RCC 7860 (cell line): ENCODE measurements at regions not wholly inside any gene's neighbourhood (a gene's known extent, or its start where the extent isn't known, plus 50 kb on each side); places are given as distances from the start of the nearest gene placed in this dataset.
"Not testable (repeated sequence)": the region's sequence is repeated elsewhere in the genome, so short reads cannot be mapped to it uniquely, and the experiment has no call there.

Experiments used
- DNase-seq: peaks from one replicate; pipeline ENCODE4 v3.0.0-alpha.2; 2015; ENCODE audit warnings: low spot score
- FAIRE-seq: peaks from 2 replicates; lab custom pipeline; 2012; peaks lifted over from hg19 to GRCh38; lab: Jason Lieb, UNC

DNA sequence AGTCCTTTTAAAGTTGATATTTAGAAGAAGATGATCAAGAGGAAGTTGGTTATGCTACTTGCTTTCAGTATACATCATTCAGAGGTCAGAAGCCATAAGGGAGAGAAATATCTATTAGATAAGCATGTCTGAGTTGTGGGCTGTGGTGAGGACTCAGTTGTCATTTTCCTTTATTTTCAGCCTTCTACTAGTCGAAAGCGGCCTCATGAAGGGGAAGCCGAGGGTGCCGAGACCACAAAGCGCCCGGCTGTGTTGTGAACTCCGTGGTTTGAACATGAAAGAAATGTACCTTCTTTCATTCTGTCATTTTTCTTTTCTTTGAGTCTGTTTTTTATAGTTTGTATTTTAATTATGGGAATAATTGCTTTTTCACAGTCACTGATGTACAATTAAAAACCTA lies 624.8 kb downstream of the ZNF37A start:
- DNase-seq, FAIRE-seq: not testable (repeated sequence)

DNA sequence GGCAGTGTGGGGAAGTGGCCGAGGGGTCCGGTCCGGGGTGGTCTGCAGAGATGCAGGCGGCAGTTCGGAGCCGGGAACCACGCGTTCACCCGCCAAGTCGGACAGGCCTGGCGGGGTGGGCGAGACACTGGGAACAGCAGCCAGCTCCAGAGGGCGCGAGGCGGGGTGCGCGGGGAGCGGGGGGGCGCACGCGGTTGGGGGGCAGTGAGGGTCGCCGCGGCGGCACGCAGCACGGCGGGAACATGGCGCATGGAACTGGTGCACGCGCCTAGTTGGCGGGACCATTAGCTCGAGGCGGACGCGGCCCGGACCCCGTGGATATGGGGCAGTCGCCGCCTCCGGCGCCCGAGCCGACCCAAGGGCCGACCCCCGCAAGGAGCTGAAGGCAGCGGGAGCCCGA lies 635.9 kb downstream of the ZNF37A start:
- DNase-seq (no peak), FAIRE-seq (no peak)

DNA sequence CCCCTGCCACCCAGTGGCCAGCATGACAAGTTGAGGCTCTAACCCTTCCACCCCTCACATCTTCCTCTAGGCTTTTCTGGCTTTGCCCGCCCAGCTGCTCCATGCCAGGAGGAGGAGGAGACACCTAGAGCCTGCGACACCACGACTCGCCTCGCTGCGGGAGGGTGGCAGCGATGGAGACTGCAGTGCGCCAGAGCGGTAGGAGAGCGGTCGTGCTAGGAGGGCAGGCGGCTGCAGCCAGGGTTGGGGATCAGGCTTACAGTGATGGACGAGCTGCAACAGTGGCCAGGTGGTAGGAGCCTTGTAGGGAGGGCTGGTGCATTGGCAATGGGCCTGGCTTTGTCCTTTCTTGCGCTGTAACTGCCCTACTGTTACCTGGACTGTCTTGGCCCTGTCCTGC lies 642.5 kb downstream of the ZNF37A start:
- not testable (repeated sequence) for DNase-seq, FAIRE-seq

DNA sequence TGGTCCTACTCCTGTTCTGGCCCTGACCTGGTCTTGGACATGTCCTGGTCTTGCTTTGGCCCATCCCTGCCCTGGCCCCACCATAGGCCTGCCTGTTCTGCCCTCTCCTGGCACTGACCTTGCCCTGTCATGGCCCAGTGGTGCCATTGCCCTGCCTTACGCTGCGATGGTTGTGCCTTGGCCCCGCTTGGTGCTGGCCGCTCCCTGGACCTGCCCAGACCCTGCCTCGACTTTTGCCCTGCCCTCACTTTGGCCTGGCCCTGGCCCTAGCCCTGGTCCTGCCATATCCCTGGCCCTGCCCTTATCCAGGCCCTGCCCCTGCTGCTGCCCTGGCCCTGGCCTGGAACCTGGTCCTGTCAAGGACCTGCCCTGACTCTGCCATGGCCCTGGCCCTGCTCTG lies 643.1 kb downstream of the ZNF37A start:
- DNase-seq, FAIRE-seq: not testable (repeated sequence)

DNA sequence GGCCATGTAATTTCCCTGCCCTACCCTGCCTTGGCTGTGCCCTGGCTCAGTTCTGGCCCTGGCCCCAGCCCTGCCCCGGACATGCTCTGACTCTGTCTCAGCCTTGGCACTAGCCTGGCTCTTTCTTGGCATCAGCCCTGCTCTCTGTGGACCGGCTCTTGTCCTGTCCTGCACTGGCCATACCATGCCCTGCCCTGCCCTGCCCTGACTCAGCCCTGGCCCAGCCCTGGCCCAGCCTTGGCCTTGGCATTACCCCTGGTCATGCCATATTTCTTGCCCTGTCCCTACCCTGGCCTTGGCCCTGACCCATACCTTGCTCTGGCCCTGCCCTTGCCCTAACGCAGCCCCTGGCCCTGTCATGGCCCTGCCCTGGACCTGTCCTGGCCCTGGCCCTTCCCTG lies 643.9 kb downstream of the ZNF37A start:
- FAIRE-seq, DNase-seq: not testable (repeated sequence)

DNA sequence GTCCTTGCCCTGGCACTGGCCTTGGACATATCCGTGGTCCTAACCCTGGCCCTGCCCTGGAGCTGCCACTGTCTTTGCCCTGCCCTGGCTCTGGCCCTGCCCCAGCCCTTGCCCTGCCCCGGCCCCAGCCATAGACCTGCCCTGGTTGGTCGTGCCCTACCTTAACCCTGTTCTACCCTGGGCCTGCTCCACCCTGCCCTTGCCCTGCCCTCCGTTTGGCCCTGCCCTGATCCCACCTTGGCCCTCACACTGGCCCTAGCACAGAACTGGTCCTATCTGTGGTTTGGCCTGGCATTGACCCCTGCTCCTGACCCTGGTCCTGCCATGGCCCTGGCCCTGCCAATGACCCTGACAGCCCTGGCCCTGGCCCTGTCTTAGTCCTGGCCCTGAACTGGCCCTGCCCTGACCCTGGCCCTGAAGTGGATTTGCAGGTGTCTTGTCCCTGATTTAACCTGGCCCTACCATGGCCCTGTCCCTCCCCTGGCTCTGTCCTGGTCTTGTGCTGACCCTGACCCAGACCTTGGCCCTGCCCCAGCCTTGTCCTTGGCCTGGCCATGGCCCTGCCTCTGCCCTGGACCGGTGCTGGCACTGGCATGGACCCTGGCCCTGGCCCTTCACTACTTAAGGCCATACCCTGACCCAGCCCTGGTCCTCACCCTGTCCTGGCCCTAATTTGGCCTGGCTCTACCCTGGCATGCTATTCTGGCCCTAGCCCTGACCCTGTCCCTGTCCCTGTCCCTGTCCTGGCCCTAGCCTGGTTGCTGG lies 645.1 kb downstream of the ZNF37A start:
- FAIRE-seq, result not testable (repeated sequence)

DNA sequence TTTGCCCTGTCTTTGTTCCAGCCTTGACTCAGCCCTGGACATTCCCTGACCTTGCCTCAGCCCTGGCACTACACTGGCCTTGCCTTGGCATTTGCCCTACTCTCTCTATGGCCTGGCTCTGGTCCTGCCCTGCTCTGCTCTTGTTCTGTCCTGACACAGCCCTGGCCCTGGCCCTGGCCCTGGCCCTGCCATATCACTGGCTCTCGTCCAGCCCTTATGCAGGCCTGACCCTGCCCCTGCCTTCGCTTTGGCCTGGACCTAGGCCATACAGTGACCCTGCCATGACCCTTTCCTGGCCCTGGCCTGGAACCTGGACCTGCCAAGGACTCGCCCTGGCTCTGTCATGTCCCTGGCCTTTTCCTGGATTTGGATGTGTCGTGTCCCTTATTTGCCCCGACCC lies 646.0 kb downstream of the ZNF37A start:
- FAIRE-seq, result no peak
- no peak for DNase-seq

More for the DNA sequence above, 645.1 kb downstream of the ZNF37A start:
- not testable (repeated sequence) for DNase-seq

DNA sequence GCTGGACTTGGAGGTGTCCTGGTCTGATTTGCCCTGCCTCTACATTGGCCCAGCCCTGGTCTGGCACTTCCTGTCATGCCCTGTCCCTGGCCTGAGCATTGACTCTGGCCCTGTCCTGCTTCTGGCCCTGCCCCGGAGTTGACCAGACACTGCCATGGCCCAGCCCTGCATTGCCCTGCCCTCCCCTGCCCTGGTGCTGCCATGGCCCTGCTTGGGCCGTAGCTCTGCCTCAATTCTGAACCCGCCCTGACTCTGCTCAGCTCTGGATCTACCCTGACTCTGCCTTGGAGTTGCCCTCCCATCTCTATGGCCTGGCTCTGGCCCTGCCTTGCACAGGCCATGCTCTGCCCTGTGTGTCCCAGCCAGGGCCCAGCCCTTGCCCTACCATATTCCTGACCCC lies 647.1 kb downstream of the ZNF37A start:
- DNase-seq (no peak), FAIRE-seq (no peak)

DNA sequence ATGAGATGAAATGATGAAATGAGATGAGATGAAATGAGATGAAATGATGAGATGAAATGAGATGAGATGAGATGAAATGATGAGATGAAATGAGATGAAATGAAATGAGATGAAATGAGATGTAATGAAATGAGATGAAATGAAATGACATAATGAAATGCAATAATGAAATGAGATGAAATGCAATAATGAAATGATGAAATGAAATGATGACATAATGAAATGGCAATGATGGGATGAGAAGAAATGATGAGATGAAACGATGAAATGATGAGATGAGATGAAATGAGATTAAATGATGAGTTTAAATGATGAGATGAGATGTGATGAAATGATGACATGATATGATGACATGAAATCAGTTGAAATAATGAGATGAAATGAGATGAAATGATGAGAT lies 650.3 kb downstream of the ZNF37A start:
- DNase-seq, result not testable (repeated sequence)
- FAIRE-seq, result peak; percentile 16

DNA sequence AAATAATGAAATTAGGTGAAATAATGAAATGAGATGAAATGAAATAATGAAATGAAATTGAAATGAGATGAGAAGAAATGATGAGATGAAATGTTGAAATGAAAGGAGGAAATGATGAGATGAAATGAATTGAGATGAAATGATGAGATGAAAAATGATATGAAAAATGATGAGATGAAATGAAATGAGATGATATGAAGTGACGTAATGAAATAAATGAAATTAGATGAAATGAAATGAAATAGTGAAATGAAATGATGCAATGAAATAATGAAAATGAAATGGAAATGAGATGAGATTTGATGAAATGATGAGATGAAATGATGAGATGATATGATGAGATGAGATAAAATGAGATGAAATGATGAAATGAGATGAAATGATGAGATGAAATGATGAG lies 651.9 kb downstream of the ZNF37A start:
- not testable (repeated sequence) for FAIRE-seq, DNase-seq
